ENCODE measurements at regions not wholly inside any gene's neighbourhood (a gene's known extent, or its start where the extent isn't known, plus 50 kb on each side); places are given as distances from the start of the nearest gene placed in this dataset.

- TF ChIP-seq, protein P1, sequence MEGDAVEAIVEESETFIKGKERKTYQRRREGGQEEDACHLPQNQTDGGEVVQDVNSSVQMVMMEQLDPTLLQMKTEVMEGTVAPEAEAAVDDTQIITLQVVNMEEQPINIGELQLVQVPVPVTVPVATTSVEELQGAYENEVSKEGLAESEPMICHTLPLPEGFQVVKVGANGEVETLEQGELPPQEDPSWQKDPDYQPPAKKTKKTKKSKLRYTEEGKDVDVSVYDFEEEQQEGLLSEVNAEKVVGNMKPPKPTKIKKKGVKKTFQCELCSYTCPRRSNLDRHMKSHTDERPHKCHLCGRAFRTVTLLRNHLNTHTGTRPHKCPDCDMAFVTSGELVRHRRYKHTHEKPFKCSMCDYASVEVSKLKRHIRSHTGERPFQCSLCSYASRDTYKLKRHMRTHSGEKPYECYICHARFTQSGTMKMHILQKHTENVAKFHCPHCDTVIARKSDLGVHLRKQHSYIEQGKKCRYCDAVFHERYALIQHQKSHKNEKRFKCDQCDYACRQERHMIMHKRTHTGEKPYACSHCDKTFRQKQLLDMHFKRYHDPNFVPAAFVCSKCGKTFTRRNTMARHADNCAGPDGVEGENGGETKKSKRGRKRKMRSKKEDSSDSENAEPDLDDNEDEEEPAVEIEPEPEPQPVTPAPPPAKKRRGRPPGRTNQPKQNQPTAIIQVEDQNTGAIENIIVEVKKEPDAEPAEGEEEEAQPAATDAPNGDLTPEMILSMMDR (IDR thresholded peaks at IDR 0.05) = no peak
- no peak for TF ChIP-seq POLR2A (IDR thresholded peaks at IDR 0.05)
- Histone ChIP-seq H3K4me3 (no peak overlapping the region), H3K4me1 (replicated peaks in 1 of 2) (no peaks in the 10 kb centered on the region), H3K9me3 (replicated peaks in 1 of 3) (no peaks in the 10 kb centered on the region), H3K27me3 (peaks cover 9% of the 10 kb centered on the region), H3K36me3 (replicated peaks in 1 of 2) (no peaks in the 10 kb centered on the region), H3K27ac (no peak overlapping the region)
- 34 to 47% (median 39%) methylated on average over 9 of the region's 9 CpGs for WGBS, 4 donors
- intact Hi-C loops (cut with DNase I) = no loop called here
- no peak for DNase-seq
These were observed 220.2 kb upstream of the LRTM1 start for GRCh38 chr3:55147856-55148720.

DNA sequence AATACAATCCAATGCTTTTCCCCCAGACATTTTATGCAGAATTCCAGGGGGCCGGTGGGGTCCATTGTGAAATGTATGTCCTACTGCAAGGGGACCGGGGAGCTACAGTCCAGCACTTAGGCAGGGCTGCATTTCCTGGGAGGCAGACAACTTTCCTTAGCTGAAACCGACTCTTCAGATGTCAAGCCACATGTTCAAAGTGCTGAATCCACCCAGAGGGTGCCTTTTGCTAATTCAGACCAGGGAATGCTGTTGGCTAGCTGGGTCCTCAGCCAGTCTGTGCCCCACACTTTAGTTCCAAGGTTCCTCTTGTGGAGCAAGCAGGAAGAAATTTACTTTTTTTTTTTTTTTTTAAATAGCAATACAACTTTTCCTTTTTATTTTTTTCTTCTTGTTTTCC lies 219.5 kb upstream of the LRTM1 start:
- 74 to 81% (median 79%) methylated on average over 3 of the region's 3 CpGs for WGBS, 4 donors
- no peak for DNase-seq
- H3K27ac ChIP-seq = no peak overlapping the region
- TF ChIP-seq, protein P1 (IDR thresholded peaks at IDR 0.05) = no peak
- no peak for TF ChIP-seq POLR2A (IDR thresholded peaks at IDR 0.05)
- no peak overlapping the region for H3K4me3 ChIP-seq
- peaks cover 9% of the 10 kb centered on the region for H3K27me3 ChIP-seq
- H3K9me3 ChIP-seq (replicated peaks in 1 of 3) = no peaks in the 10 kb centered on the region
- intact Hi-C loops (cut with DNase I) = no loop called here
- no peaks in the 10 kb centered on the region for H3K36me3 ChIP-seq (replicated peaks in 1 of 2)
- H3K4me1 ChIP-seq (replicated peaks in 1 of 2) = no peaks in the 10 kb centered on the region

DNA sequence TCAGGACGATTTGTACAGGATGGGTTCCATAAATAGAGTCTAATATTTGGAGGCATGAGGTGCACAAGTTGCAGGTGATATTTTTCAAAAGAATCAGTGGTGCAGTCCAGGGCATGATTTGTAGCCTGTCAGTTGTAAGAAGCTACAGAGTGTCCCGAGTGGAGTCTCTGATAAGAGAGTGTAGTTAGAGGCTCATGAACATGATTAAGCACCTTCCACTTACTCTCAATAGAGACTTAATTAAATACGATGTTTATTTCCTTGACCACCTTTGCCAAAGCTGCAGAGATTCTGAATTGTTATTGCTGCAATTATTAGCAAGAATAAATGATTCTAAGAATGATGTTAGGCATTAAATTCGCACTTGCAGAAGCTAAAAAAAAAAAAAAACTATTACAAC lies 218.4 kb upstream of the LRTM1 start:
- H3K4me3 ChIP-seq = no peak overlapping the region
- DNase-seq = no peak
- no peaks in the 10 kb centered on the region for H3K4me1 ChIP-seq (replicated peaks in 1 of 2)
- peaks cover 9% of the 10 kb centered on the region for H3K27me3 ChIP-seq
- TF ChIP-seq POLR2A (IDR thresholded peaks at IDR 0.05) = no peak
- TF ChIP-seq, protein P1 (IDR thresholded peaks at IDR 0.05) = no peak
- no peak overlapping the region for H3K27ac ChIP-seq
- H3K9me3 ChIP-seq (replicated peaks in 1 of 3) = no peaks in the 10 kb centered on the region
- WGBS, 4 donors = 42 to 54% (median 50%) methylated on average over 4 of the region's 4 CpGs
- intact Hi-C loops (cut with DNase I) = no loop called here
- no peaks in the 10 kb centered on the region for H3K36me3 ChIP-seq (replicated peaks in 1 of 2)

- DNase-seq = no peak
- no peaks in the 10 kb centered on the region for H3K27me3 ChIP-seq
- intact Hi-C loops (cut with DNase I) = no loop called here
- TF ChIP-seq, protein P1 (IDR thresholded peaks at IDR 0.05) = no peak
- TF ChIP-seq POLR2A (IDR thresholded peaks at IDR 0.05) = no peak
- WGBS, 4 donors = 66 to 73% (median 68%) methylated on average over 7 of the region's 7 CpGs
- H3K4me3 ChIP-seq = no peak overlapping the region
- H3K9me3 ChIP-seq (replicated peaks in 1 of 3) = no peaks in the 10 kb centered on the region
- no peaks in the 10 kb centered on the region for H3K4me1 ChIP-seq (replicated peaks in 1 of 2)
- no peaks in the 10 kb centered on the region for H3K36me3 ChIP-seq (replicated peaks in 1 of 2)
- H3K27ac ChIP-seq = no peak overlapping the region
These were observed 216.3 kb upstream of the LRTM1 start for GRCh38 chr3:55144015-55144673.
